Heart left ventricle (tissue), 13 donors: ENCODE measurements at regions not wholly inside any gene's neighbourhood (a gene's known extent, or its start where the extent isn't known, plus 50 kb on each side); places are given as distances from the start of the nearest gene placed in this dataset.

Experiments used
- CTCF ChIP-seq, 12 donors: fragments of 200-600 bp; sonication (generic) in 4 of 12; IDR thresholded peaks; one replicate each; pipeline versions ENCODE4 v1.5.0 to v1.8.0; 2018 to 2022; ENCODE audit warnings: antibody characterized with exemption in 12 of 12, mild to moderate bottlenecking in 5 of 12
- POLR2A ChIP-seq, 2 donors: fragments of 450-650 bp; IDR thresholded peaks; one replicate each; pipeline ENCODE4 v1.6.1; 2017; ENCODE audit warnings: antibody characterized with exemption in 2 of 2, mild to moderate bottlenecking in 2 of 2, moderate library complexity in 2 of 2
- donor health status: ischemic (EF 13 %, LVEDD 7.1; RV severe dilation, severe dysfunction).
- donor health status: DM: no; HTN: yes; CAD: no.
- donor health status: DM: no; HTN: no; CAD: no.
- donor health status: ischemic (EF 25% LVEDD 6.9; RV normal size, moderate dysfunction).
- donor health status: ischemic (EF 25% LVEDD 5.7; RV mildly dilated, moderate dysfunction).
- donor health status: ischemic (EF 35%, LVEDD 5.7; RV mildly dilated, moderate dysfunction).
- donor health status: nonischemic (EF 11% LVEDD 7.7; RV severe dilation, severe dysfunction).
- donor health status: DM: yes; HTN: yes; CAD: no.
- donor health status: PGD.
- donor health status: ischemic (EF 29% LVEDD 5.4; RV normal size, mild dysfunction).
- donor health status: nonischemic (EF 23%, LVEDD 6.1; RV moderate dilation, normal function).

GRCh38 chr1:30129001-30129408, 594.4 kb downstream of the MATN1 start:
- TF ChIP-seq CTCF (IDR thresholded peaks at IDR 0.05) (no peak), POLR2A (IDR thresholded peaks at IDR 0.05) (no peak)
